Caco-2 (cell line): ENCODE measurements at regions not wholly inside any gene's neighbourhood (a gene's known extent, or its start where the extent isn't known, plus 50 kb on each side); places are given as distances from the start of the nearest gene placed in this dataset.

ENCODE experiments used
- BruUV-seq: library from RNA; stranded (reverse); fragments of 400-500 nt; replicated peaks from 2 replicates; lab custom pipeline; 2021; lab: Mats Ljungman, UMichigan
- CTCF ChIA-PET: fragments of 300-600 bp; sonication (Branson Sonifier 250); formaldehyde crosslinking; loops from one replicate; lab custom pipeline; 2022; ENCODE audit warnings: antibody characterized with exemption; lab: Charles Lee
- POLR2A ChIA-PET: fragments of 300-600 bp; sonication (Branson Sonifier 250); formaldehyde crosslinking; loops from one replicate; lab custom pipeline; 2022; ENCODE audit warnings: antibody characterized with exemption; lab: Charles Lee
- DNase-seq, 2 experiments: peaks; one replicate each; pipeline versions ENCODE4 v3.0.0 to v3.0.0-alpha.2; 2020 to 2022
- H3K27me3 ChIP-seq: replicated peaks from 2 replicates; pipeline ENCODE4 v1.6.0; 2011; ENCODE audit warnings: low read length; ENCODE audit not compliant: control insufficient read depth, insufficient read depth
- H3K36me3 ChIP-seq: 2 replicates; pipeline ENCODE4 v1.5.1; 2011; ENCODE audit warnings: low read length; ENCODE audit not compliant: control insufficient read depth, insufficient read depth
- H3K4me1 ChIP-seq: fragments of 250-450 bp; sonication (Bioruptor Pico); 2 replicates; pipeline ENCODE4 v1.5.1; 2020; ENCODE audit warnings: mild to moderate bottlenecking
- H3K4me3 ChIP-seq: 2 replicates; pipeline ENCODE4 v1.5.1; 2011; ENCODE audit warnings: low read depth, mild to moderate bottlenecking, control low read depth, low read length
- H3K9me3 ChIP-seq: fragments of 250-450 bp; sonication (Bioruptor Pico); 2 replicates; pipeline ENCODE4 v1.5.1; 2020; ENCODE audit warnings: mild to moderate bottlenecking, moderate library complexity
- H3K27ac Mint-ChIP-seq: one replicate; pipeline ENCODE4 v1.8.0; 2022; ENCODE audit warnings: mixed read lengths; ENCODE audit not compliant: unreplicated experiment
- H3K27me3 Mint-ChIP-seq: one replicate; pipeline ENCODE4 v1.8.0; 2022; ENCODE audit warnings: mixed read lengths; ENCODE audit not compliant: insufficient read depth, unreplicated experiment
- H3K36me3 Mint-ChIP-seq: one replicate; pipeline ENCODE4 v1.8.0; 2022; ENCODE audit warnings: mild to moderate bottlenecking, mixed read lengths; ENCODE audit not compliant: insufficient read depth, unreplicated experiment
- H3K4me1 Mint-ChIP-seq: one replicate; pipeline ENCODE4 v1.8.0; 2022; ENCODE audit warnings: low read depth, mixed read lengths; ENCODE audit not compliant: unreplicated experiment
- H3K4me3 Mint-ChIP-seq: one replicate; pipeline ENCODE4 v1.8.0; 2022; ENCODE audit warnings: mild to moderate bottlenecking, moderate library complexity, mixed read lengths; ENCODE audit not compliant: unreplicated experiment
- H3K9me3 Mint-ChIP-seq: one replicate; pipeline ENCODE4 v1.8.0; 2022; ENCODE audit warnings: mixed read lengths; ENCODE audit not compliant: unreplicated experiment
- CTCF ChIP-seq, 2 experiments: fragments of 200-600 bp in 1 of 2; IDR thresholded peaks; 1 replicate in 1 of 2; 2 replicates in 1 of 2; pipeline versions ENCODE4 v1.5.1 to v1.8.0; 2011 to 2022; ENCODE audit warnings: antibody characterized with exemption in 1 of 2, control low read depth in 1 of 2, inconsistent platforms in 1 of 2, low read depth in 1 of 2, low read length in 1 of 2, mild to moderate bottlenecking in 1 of 2, moderate library complexity in 1 of 2; ENCODE audit not compliant: insufficient read depth in 1 of 2, severe bottlenecking in 1 of 2, unreplicated experiment in 1 of 2
- intact Hi-C: fragments of 100-400 bp; cut with micrococcal nuclease; formaldehyde crosslinking; loops from one replicate; pipeline ENCODE4 v1.10.0; 2022; ENCODE audit not compliant: unreplicated experiment

- Mint-ChIP-seq H3K27ac (no peak overlapping the region), H3K4me1 (no peaks in the 10 kb centered on the region), H3K36me3 (no peaks in the 10 kb centered on the region), H3K4me3 (no peak overlapping the region), H3K27me3 (no peaks in the 10 kb centered on the region), H3K9me3 (peaks cover 5% of the 10 kb centered on the region)
- no peaks in the 10 kb centered on the region for H3K36me3 ChIP-seq
- peaks cover 20% of the 10 kb centered on the region for H3K4me1 ChIP-seq
- TF ChIP-seq CTCF (IDR thresholded peaks at IDR 0.05; ENCODE audit: insufficient read depth in 1 of 2, low read depth in 1 of 2, low read length in 1 of 2, severe bottlenecking in 1 of 2, unreplicated experiment in 1 of 2), result no peak
- H3K9me3 ChIP-seq, result no peaks in the 10 kb centered on the region
- H3K4me3 ChIP-seq, result no peak overlapping the region
- ChIA-PET CTCF (no interaction called here), POLR2A (no interaction called here)
- intact Hi-C loops, result no loop called here
- no peak for DNase-seq
- H3K27me3 ChIP-seq, result no peaks in the 10 kb centered on the region
- BruUV-seq, result no TSS peak
These were observed 69.4 kb upstream of the GPC1 start for GRCh38 chr2:240365971-240366471.

DNA sequence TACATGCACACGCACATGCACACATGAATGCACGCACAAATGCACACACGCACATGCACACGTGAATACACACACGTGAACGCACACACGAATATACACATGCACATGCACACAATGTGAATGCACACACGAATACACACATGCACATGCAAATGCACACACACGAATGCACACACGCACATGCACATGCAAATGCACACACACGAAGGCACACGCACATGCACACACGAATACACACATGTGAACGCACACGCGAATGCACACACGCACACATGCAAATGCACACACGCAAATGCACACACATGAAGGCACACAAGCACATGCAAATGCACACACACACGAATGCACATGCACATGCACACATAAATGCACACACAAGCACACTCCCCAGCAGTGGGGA, 68.6 kb upstream of the GPC1 start:
- no peak overlapping the region for H3K27ac Mint-ChIP-seq
- ChIA-PET POLR2A (no interaction called here), CTCF (no interaction called here)
- no peaks in the 10 kb centered on the region for H3K36me3 Mint-ChIP-seq
- BruUV-seq, result no TSS peak
- intact Hi-C loops, result no loop called here
- no peak for TF ChIP-seq CTCF (IDR thresholded peaks at IDR 0.05; ENCODE audit: insufficient read depth in 1 of 2, low read depth in 1 of 2, low read length in 1 of 2, severe bottlenecking in 1 of 2, unreplicated experiment in 1 of 2)
- Histone ChIP-seq H3K4me3 (no peak overlapping the region), H3K36me3 (no peaks in the 10 kb centered on the region), H3K27me3 (no peaks in the 10 kb centered on the region), H3K4me1 (peaks cover 28% of the 10 kb centered on the region), H3K9me3 (no peaks in the 10 kb centered on the region)
- H3K9me3 Mint-ChIP-seq, result no peaks in the 10 kb centered on the region
- no peaks in the 10 kb centered on the region for H3K27me3 Mint-ChIP-seq
- DNase-seq, result no peak
- H3K4me1 Mint-ChIP-seq, result no peaks in the 10 kb centered on the region
- no peak overlapping the region for H3K4me3 Mint-ChIP-seq

DNA sequence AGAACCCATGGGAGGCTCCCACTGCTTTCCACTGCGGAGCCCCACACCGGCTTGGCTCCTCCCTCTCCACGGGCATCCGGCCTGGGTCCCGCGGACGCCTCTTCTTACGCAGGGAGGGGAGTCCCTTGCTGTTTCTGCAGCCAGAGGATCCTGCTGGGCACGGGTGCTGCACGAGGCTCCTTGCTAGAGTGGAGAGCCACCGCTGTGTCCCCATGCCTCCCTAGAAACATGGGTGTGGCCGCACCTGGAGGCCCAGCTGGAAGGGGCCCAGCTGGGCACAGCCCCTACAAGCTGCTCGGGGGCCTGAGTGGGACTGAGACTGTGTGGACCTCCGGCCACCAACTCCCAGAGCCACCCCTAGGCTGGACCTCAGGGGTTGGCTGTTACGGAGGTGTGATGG, 67.7 kb upstream of the GPC1 start:
- Mint-ChIP-seq H3K36me3 (no peaks in the 10 kb centered on the region), H3K4me3 (no peak overlapping the region), H3K27me3 (no peaks in the 10 kb centered on the region), H3K4me1 (no peaks in the 10 kb centered on the region), H3K9me3 (no peaks in the 10 kb centered on the region), H3K27ac (no peak overlapping the region)
- no peak for TF ChIP-seq CTCF (IDR thresholded peaks at IDR 0.05; ENCODE audit: insufficient read depth in 1 of 2, low read depth in 1 of 2, low read length in 1 of 2, severe bottlenecking in 1 of 2, unreplicated experiment in 1 of 2)
- Histone ChIP-seq H3K36me3 (no peaks in the 10 kb centered on the region), H3K4me1 (peaks cover 30% of the 10 kb centered on the region), H3K9me3 (no peaks in the 10 kb centered on the region), H3K27me3 (no peaks in the 10 kb centered on the region), H3K4me3 (no peak overlapping the region)
- DNase-seq, result no peak
- intact Hi-C loops, result no loop called here
- BruUV-seq, result no TSS peak
- POLR2A ChIA-PET, result no interaction called here
- CTCF ChIA-PET, result no interaction called here
